Karpas-422 (cell line): ENCODE measurements at regions not wholly inside any gene's neighbourhood (a gene's known extent, or its start where the extent isn't known, plus 50 kb on each side); places are given as distances from the start of the nearest gene placed in this dataset.

Experiments
- DNase-seq: peaks from one replicate; pipeline ENCODE4 v3.0.0-alpha.2; 2015
- H2AFZ ChIP-seq: fragments of 200-600 bp; sonication (generic); 2 replicates; pipeline ENCODE4 v1.6.1; 2014; ENCODE audit warnings: antibody characterized with exemption, low read length, mixed read lengths
- H3K27ac ChIP-seq: fragments of 200-600 bp; sonication (generic); 2 replicates; pipeline ENCODE4 v1.5.1; 2014; ENCODE audit warnings: mild to moderate bottlenecking, low read length, moderate library complexity
- H3K27me3 ChIP-seq: fragments of 200-600 bp; sonication (generic); 2 replicates; pipeline ENCODE4 v1.6.1; 2014; ENCODE audit warnings: low read length, mixed read lengths
- H3K36me3 ChIP-seq: fragments of 200-600 bp; sonication (generic); 2 replicates; pipeline ENCODE4 v1.6.1; 2014; ENCODE audit warnings: low read length, mixed read lengths; ENCODE audit not compliant: insufficient read depth
- H3K4me1 ChIP-seq: fragments of 200-600 bp; sonication (generic); 2 replicates; pipeline ENCODE4 v1.6.1; 2014; ENCODE audit warnings: mild to moderate bottlenecking, low read length, mixed read lengths
- H3K4me2 ChIP-seq: fragments of 200-600 bp; sonication (generic); 2 replicates; pipeline ENCODE4 v1.6.1; 2014; ENCODE audit warnings: low read length, low read depth, mild to moderate bottlenecking; ENCODE audit not compliant: poor library complexity, severe bottlenecking
- H3K4me3 ChIP-seq: fragments of 200-600 bp; sonication (generic); 2 replicates; pipeline ENCODE4 v1.5.1; 2014; ENCODE audit warnings: mild to moderate bottlenecking, antibody characterized with exemption, low read length, mixed read lengths
- H3K79me2 ChIP-seq: fragments of 200-600 bp; sonication (generic); 2 replicates; pipeline ENCODE4 v1.6.1; 2014; ENCODE audit warnings: mild to moderate bottlenecking, low read length, mixed read lengths
- H3K9ac ChIP-seq: fragments of 200-600 bp; sonication (generic); 2 replicates; pipeline ENCODE4 v1.6.0; 2014; ENCODE audit warnings: low read length
- H3K9me2 ChIP-seq: fragments of 200-600 bp; sonication (generic), shearing (Covaris generic); replicated peaks from 2 replicates; pipeline ENCODE4 v1.6.0; 2014; ENCODE audit warnings: mild to moderate bottlenecking, low read length, moderate library complexity; ENCODE audit not compliant: insufficient read depth
- H3K9me3 ChIP-seq: fragments of 300-700, 200-600 bp; sonication (generic); 2 replicates; pipeline ENCODE4 v1.6.1; 2014; ENCODE audit warnings: low read length, mixed read lengths
- H4K20me1 ChIP-seq: fragments of 200-600 bp; sonication (generic); 2 replicates; pipeline ENCODE4 v1.6.1; 2014; ENCODE audit warnings: mild to moderate bottlenecking, antibody characterized with exemption, low read length, low read depth; ENCODE audit not compliant: insufficient read depth

- H2AFZ ChIP-seq = no peak overlapping the region
- no peaks in the 10 kb centered on the region for H3K4me1 ChIP-seq
- H3K9ac ChIP-seq = no peak overlapping the region
- no peak for DNase-seq
- no peaks in the 10 kb centered on the region for H4K20me1 ChIP-seq
- H3K9me2 ChIP-seq = no peaks in the 10 kb centered on the region
- no peaks in the 10 kb centered on the region for H3K9me3 ChIP-seq
- no peaks in the 10 kb centered on the region for H3K36me3 ChIP-seq
- no peak overlapping the region for H3K4me2 ChIP-seq
- no peaks in the 10 kb centered on the region for H3K79me2 ChIP-seq
- no peak overlapping the region for H3K4me3 ChIP-seq
- H3K27ac ChIP-seq = no peak overlapping the region
- no peaks in the 10 kb centered on the region for H3K27me3 ChIP-seq
Measured at GRCh38 chr17:31757097-31757496, 101.9 kb downstream of the COPRS start.

GRCh38 chr17:31754239-31754945 lies 104.7 kb downstream of the COPRS start:
- no peaks in the 10 kb centered on the region for H3K36me3 ChIP-seq
- no peaks in the 10 kb centered on the region for H4K20me1 ChIP-seq
- no peak overlapping the region for H2AFZ ChIP-seq
- no peak overlapping the region for H3K9ac ChIP-seq
- no peak overlapping the region for H3K4me2 ChIP-seq
- H3K9me2 ChIP-seq = no peaks in the 10 kb centered on the region
- no peak for DNase-seq
- no peaks in the 10 kb centered on the region for H3K9me3 ChIP-seq
- no peaks in the 10 kb centered on the region for H3K79me2 ChIP-seq
- H3K27ac ChIP-seq = no peak overlapping the region
- H3K27me3 ChIP-seq = no peaks in the 10 kb centered on the region
- no peaks in the 10 kb centered on the region for H3K4me1 ChIP-seq
- no peak overlapping the region for H3K4me3 ChIP-seq

- Histone ChIP-seq H3K36me3 (no peaks in the 10 kb centered on the region), H3K9me2 (no peaks in the 10 kb centered on the region), H3K27ac (no peak overlapping the region), H4K20me1 (no peaks in the 10 kb centered on the region), H3K27me3 (no peaks in the 10 kb centered on the region), H3K9ac (no peak overlapping the region), H3K79me2 (no peaks in the 10 kb centered on the region), H2AFZ (no peak overlapping the region), H3K4me3 (no peak overlapping the region), H3K9me3 (no peaks in the 10 kb centered on the region), H3K4me2 (no peak overlapping the region), H3K4me1 (no peaks in the 10 kb centered on the region)
- DNase-seq = no peak
Measured at GRCh38 chr17:31753011-31753410, 106.0 kb downstream of the COPRS start.

- Histone ChIP-seq H2AFZ (no peak overlapping the region), H3K27ac (no peak overlapping the region), H3K4me1 (no peaks in the 10 kb centered on the region), H3K27me3 (no peaks in the 10 kb centered on the region), H3K9ac (no peak overlapping the region), H3K9me2 (no peaks in the 10 kb centered on the region), H3K9me3 (no peaks in the 10 kb centered on the region), H3K4me2 (no peak overlapping the region), H3K36me3 (no peaks in the 10 kb centered on the region), H3K4me3 (no peak overlapping the region), H4K20me1 (no peaks in the 10 kb centered on the region), H3K79me2 (no peaks in the 10 kb centered on the region)
- DNase-seq = no peak
Measured at GRCh38 chr17:31752584-31752983, 106.5 kb downstream of the COPRS start.

GRCh38 chr17:31750578-31750977 lies 108.5 kb downstream of the COPRS start:
- Histone ChIP-seq H3K9ac (no peak overlapping the region), H3K4me1 (no peaks in the 10 kb centered on the region), H3K27me3 (no peaks in the 10 kb centered on the region), H3K4me3 (no peak overlapping the region), H2AFZ (no peak overlapping the region), H4K20me1 (no peaks in the 10 kb centered on the region), H3K36me3 (no peaks in the 10 kb centered on the region), H3K79me2 (no peaks in the 10 kb centered on the region), H3K9me3 (no peaks in the 10 kb centered on the region), H3K27ac (no peak overlapping the region), H3K9me2 (no peaks in the 10 kb centered on the region), H3K4me2 (no peak overlapping the region)
- no peak for DNase-seq

- H3K4me1 ChIP-seq = no peaks in the 10 kb centered on the region
- H3K79me2 ChIP-seq = no peaks in the 10 kb centered on the region
- no peaks in the 10 kb centered on the region for H4K20me1 ChIP-seq
- no peaks in the 10 kb centered on the region for H3K27me3 ChIP-seq
- H3K9me3 ChIP-seq = no peaks in the 10 kb centered on the region
- H3K27ac ChIP-seq = no peak overlapping the region
- no peaks in the 10 kb centered on the region for H3K9me2 ChIP-seq
- no peak overlapping the region for H3K4me2 ChIP-seq
- DNase-seq = no peak
- no peak overlapping the region for H3K4me3 ChIP-seq
- H2AFZ ChIP-seq = no peak overlapping the region
- no peak overlapping the region for H3K9ac ChIP-seq
- no peaks in the 10 kb centered on the region for H3K36me3 ChIP-seq
Measured at GRCh38 chr17:31748881-31749280, 110.2 kb downstream of the COPRS start.

- no peak overlapping the region for H2AFZ ChIP-seq
- H3K9ac ChIP-seq = no peak overlapping the region
- H3K4me2 ChIP-seq = no peak overlapping the region
- no peaks in the 10 kb centered on the region for H3K4me1 ChIP-seq
- no peaks in the 10 kb centered on the region for H3K9me2 ChIP-seq
- H3K9me3 ChIP-seq = no peaks in the 10 kb centered on the region
- DNase-seq = peak; percentile 27
- H4K20me1 ChIP-seq = no peaks in the 10 kb centered on the region
- H3K79me2 ChIP-seq = no peaks in the 10 kb centered on the region
- H3K4me3 ChIP-seq = no peak overlapping the region
- no peaks in the 10 kb centered on the region for H3K27me3 ChIP-seq
- no peak overlapping the region for H3K27ac ChIP-seq
- no peaks in the 10 kb centered on the region for H3K36me3 ChIP-seq
Measured at GRCh38 chr17:31746884-31747495, 112.1 kb downstream of the COPRS start.

- H3K4me3 ChIP-seq = no peak overlapping the region
- H3K9ac ChIP-seq = no peak overlapping the region
- no peaks in the 10 kb centered on the region for H3K9me3 ChIP-seq
- DNase-seq = no peak
- H3K27me3 ChIP-seq = no peaks in the 10 kb centered on the region
- H2AFZ ChIP-seq = no peak overlapping the region; the same call in 1 of the 2 replicates
- H3K79me2 ChIP-seq = no peaks in the 10 kb centered on the region
- no peaks in the 10 kb centered on the region for H4K20me1 ChIP-seq
- no peaks in the 10 kb centered on the region for H3K9me2 ChIP-seq
- no peak overlapping the region for H3K4me2 ChIP-seq
- H3K36me3 ChIP-seq = no peaks in the 10 kb centered on the region
- H3K4me1 ChIP-seq = no peaks in the 10 kb centered on the region
- no peak overlapping the region for H3K27ac ChIP-seq
Measured at GRCh38 chr17:31745964-31746600, 113.0 kb downstream of the COPRS start.
